ENCODE measurements at regions not wholly inside any gene's neighbourhood (a gene's known extent, or its start where the extent isn't known, plus 50 kb on each side); places are given as distances from the start of the nearest gene placed in this dataset.

DNA sequence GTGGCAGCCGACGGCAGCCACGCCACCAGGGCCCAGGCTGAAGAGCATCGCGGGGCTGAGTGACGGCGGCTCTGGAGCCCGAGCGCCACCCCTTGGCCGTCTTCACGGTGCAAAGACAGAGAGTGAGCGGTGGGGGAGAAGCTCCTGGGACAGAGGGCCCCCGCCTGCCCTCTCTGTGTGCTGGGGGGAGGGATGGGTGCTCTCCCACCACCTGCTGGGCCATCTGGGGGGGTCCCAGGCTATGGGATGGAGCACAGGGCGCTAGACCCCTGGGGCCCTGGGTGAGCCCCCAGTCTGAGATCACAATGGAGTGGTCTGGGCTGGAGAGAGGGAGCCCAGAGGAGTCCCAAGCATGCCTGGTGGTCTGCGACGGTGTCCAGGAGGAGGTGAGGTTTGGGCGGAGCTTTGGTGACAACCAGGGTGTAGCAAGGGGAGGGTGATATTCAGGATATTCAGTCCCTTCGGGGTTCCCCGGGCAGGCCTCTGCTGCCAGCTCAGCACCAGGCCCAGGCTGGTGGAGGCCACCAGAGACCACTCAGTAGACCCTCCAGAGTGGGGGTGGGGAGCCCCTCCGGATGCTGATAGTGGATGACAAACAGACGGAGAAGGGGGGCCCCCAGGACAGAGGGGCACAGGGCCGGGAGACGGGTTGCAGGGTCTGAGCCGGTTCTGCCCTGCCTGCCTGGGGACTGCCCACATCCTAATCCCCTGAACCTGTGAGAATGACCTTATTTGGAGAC lies 78.1 kb upstream of the PRR5 start:
- no peak for ATAC-seq
- TF ChIP-seq ESRRG (CRISPR knock-in tag; IDR thresholded peaks at IDR 0.05) (no peak), TCF4 (CRISPR knock-in tag; IDR thresholded peaks at IDR 0.05; ENCODE audit: borderline replicate concordance) (no peak), ZC3H10 (CRISPR knock-in tag; IDR thresholded peaks at IDR 0.05) (no peak), ARNTL (CRISPR knock-in tag; IDR thresholded peaks at IDR 0.05; ENCODE audit: borderline replicate concordance, low read depth) (no peak), ZNF70 (CRISPR knock-in tag; IDR thresholded peaks at IDR 0.05) (no peak), PATZ1 (CRISPR knock-in tag; IDR thresholded peaks at IDR 0.05; ENCODE audit: borderline replicate concordance) (no peak), OSR1 (CRISPR knock-in tag; IDR thresholded peaks at IDR 0.05) (no peak), PPARA (CRISPR knock-in tag; IDR thresholded peaks at IDR 0.05; ENCODE audit: borderline replicate concordance) (no peak), GLIS3 (CRISPR knock-in tag; IDR thresholded peaks at IDR 0.05) (no peak), POU6F1 (CRISPR knock-in tag; IDR thresholded peaks at IDR 0.05; ENCODE audit: borderline replicate concordance, low read depth) (no peak)
- TF ChIP-seq, protein P1, sequence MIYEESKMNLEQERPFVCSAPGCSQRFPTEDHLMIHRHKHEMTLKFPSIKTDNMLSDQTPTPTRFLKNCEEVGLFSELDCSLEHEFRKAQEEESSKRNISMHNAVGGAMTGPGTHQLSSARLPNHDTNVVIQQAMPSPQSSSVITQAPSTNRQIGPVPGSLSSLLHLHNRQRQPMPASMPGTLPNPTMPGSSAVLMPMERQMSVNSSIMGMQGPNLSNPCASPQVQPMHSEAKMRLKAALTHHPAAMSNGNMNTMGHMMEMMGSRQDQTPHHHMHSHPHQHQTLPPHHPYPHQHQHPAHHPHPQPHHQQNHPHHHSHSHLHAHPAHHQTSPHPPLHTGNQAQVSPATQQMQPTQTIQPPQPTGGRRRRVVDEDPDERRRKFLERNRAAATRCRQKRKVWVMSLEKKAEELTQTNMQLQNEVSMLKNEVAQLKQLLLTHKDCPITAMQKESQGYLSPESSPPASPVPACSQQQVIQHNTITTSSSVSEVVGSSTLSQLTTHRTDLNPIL (CRISPR knock-in tag; IDR thresholded peaks at IDR 0.05; ENCODE audit: low read depth): no peak
- TF ChIP-seq, protein P2, sequence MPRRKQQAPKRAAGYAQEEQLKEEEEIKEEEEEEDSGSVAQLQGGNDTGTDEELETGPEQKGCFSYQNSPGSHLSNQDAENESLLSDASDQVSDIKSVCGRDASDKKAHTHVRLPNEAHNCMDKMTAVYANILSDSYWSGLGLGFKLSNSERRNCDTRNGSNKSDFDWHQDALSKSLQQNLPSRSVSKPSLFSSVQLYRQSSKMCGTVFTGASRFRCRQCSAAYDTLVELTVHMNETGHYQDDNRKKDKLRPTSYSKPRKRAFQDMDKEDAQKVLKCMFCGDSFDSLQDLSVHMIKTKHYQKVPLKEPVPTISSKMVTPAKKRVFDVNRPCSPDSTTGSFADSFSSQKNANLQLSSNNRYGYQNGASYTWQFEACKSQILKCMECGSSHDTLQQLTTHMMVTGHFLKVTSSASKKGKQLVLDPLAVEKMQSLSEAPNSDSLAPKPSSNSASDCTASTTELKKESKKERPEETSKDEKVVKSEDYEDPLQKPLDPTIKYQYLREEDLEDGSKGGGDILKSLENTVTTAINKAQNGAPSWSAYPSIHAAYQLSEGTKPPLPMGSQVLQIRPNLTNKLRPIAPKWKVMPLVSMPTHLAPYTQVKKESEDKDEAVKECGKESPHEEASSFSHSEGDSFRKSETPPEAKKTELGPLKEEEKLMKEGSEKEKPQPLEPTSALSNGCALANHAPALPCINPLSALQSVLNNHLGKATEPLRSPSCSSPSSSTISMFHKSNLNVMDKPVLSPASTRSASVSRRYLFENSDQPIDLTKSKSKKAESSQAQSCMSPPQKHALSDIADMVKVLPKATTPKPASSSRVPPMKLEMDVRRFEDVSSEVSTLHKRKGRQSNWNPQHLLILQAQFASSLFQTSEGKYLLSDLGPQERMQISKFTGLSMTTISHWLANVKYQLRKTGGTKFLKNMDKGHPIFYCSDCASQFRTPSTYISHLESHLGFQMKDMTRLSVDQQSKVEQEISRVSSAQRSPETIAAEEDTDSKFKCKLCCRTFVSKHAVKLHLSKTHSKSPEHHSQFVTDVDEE (CRISPR knock-in tag; IDR thresholded peaks at IDR 0.05): no peak

DNA sequence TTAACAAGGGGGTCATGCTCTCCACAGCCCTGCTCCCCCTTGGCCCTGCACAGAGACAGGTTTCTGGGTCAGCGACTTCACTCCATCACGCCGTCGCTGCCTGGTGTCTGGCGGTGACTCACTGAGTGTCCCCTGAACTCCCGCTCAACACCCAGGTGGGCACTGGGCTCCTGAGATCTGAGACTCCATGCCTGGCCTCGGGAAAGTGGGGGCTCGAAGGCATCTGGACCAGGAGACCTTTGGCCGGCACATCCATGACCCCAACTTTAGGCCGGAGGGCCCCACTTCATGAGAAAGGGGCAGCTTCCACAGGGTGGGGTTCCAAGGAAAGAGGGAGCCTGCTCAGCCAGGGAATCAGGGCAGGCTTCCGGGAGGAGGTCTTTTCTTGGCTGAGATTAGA lies 79.3 kb upstream of the PRR5 start:
- no peak for ATAC-seq
- TF ChIP-seq CSDC2 (CRISPR knock-in tag; IDR thresholded peaks at IDR 0.05) (no peak), GLIS3 (CRISPR knock-in tag; IDR thresholded peaks at IDR 0.05) (no peak)

- no peak for ATAC-seq
- TF ChIP-seq, protein P1 (CRISPR knock-in tag; IDR thresholded peaks at IDR 0.05; ENCODE audit: low read depth): no peak
- TF ChIP-seq RARB (CRISPR knock-in tag; IDR thresholded peaks at IDR 0.05): no peak
- no peak for TF ChIP-seq ZNF8 (CRISPR knock-in tag; IDR thresholded peaks at IDR 0.05)
- no peak for TF ChIP-seq ARNTL (CRISPR knock-in tag; IDR thresholded peaks at IDR 0.05; ENCODE audit: borderline replicate concordance, low read depth)
- no peak for TF ChIP-seq OSR1 (CRISPR knock-in tag; IDR thresholded peaks at IDR 0.05)
- TF ChIP-seq TCF4 (CRISPR knock-in tag; IDR thresholded peaks at IDR 0.05; ENCODE audit: borderline replicate concordance): no peak
- no peak for TF ChIP-seq ESRRG (CRISPR knock-in tag; IDR thresholded peaks at IDR 0.05)
- TF ChIP-seq ISL1 (CRISPR knock-in tag; IDR thresholded peaks at IDR 0.05): no peak
- TF ChIP-seq, protein P3, sequence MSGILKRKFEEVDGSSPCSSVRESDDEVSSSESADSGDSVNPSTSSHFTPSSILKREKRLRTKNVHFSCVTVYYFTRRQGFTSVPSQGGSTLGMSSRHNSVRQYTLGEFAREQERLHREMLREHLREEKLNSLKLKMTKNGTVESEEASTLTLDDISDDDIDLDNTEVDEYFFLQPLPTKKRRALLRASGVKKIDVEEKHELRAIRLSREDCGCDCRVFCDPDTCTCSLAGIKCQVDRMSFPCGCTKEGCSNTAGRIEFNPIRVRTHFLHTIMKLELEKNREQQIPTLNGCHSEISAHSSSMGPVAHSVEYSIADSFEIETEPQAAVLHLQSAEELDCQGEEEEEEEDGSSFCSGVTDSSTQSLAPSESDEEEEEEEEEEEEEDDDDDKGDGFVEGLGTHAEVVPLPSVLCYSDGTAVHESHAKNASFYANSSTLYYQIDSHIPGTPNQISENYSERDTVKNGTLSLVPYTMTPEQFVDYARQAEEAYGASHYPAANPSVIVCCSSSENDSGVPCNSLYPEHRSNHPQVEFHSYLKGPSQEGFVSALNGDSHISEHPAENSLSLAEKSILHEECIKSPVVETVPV (CRISPR knock-in tag; IDR thresholded peaks at IDR 0.05): no peak
- TF ChIP-seq ZFP3 (CRISPR knock-in tag; IDR thresholded peaks at IDR 0.05): no peak
- TF ChIP-seq ZFP30 (CRISPR knock-in tag; IDR thresholded peaks at IDR 0.05): no peak
- no peak for TF ChIP-seq TOX (CRISPR knock-in tag; IDR thresholded peaks at IDR 0.05; ENCODE audit: borderline replicate concordance)
Observed at GRCh38 chr22:44622147-44622427, 79.9 kb upstream of the PRR5 start.
